Heart left ventricle (tissue), 16 donors: ENCODE measurements at regions not wholly inside any gene's neighbourhood (a gene's known extent, or its start where the extent isn't known, plus 50 kb on each side); places are given as distances from the start of the nearest gene placed in this dataset.

Source experiments
- ATAC-seq, 4 donors: fragments of 200-7000 bp; cut with Tn5 transposase; one replicate each; pipeline ENCODE4 v1.9.1; 2020 to 2022; ENCODE audit warnings: moderate library complexity in 4 of 4, mild to moderate bottlenecking in 3 of 4, moderate number of reproducible peaks in 1 of 4
- DNase-seq, 5 donors: peaks; one replicate each; pipeline ENCODE4 v3.0.0-alpha.2; 2020
- H3K27ac ChIP-seq, 12 donors: fragments of 200-600 bp; sonication (generic) in 4 of 12; one replicate each; pipeline versions ENCODE4 v1.5.0 to v1.8.0; 2016 to 2022; ENCODE audit warnings: mild to moderate bottlenecking in 2 of 12
- H3K27me3 ChIP-seq, 9 donors: fragments of 200-600 bp; sonication (generic) in 2 of 9; one replicate each; pipeline versions ENCODE4 v1.5.1 to v1.8.0; 2016 to 2022; ENCODE audit warnings: mild to moderate bottlenecking in 3 of 9
- H3K36me3 ChIP-seq, 9 donors: fragments of 200-600 bp; sonication (generic) in 2 of 9; one replicate each; pipeline versions ENCODE4 v1.5.0 to v1.8.0; 2018 to 2022; ENCODE audit warnings: mild to moderate bottlenecking in 2 of 9
- H3K4me1 ChIP-seq, 12 donors: fragments of 200-600 bp; sonication (generic) in 4 of 12; one replicate each; pipeline versions ENCODE4 v1.5.0 to v1.8.0; 2016 to 2022; ENCODE audit warnings: mild to moderate bottlenecking in 3 of 12
- H3K4me3 ChIP-seq, 12 donors: fragments of 200-600 bp; sonication (generic) in 4 of 12; one replicate each; pipeline versions ENCODE4 v1.5.0 to v1.8.0; 2017 to 2022; ENCODE audit warnings: mild to moderate bottlenecking in 9 of 12, moderate library complexity in 4 of 12
- H3K9me3 ChIP-seq, 12 donors: fragments of 200-600 bp; sonication (generic) in 4 of 12; one replicate each; pipeline versions ENCODE4 v1.5.0 to v1.8.0; 2016 to 2022; ENCODE audit warnings: mild to moderate bottlenecking in 1 of 12
- POLR2A ChIP-seq, 2 donors: fragments of 450-650 bp; IDR thresholded peaks; one replicate each; pipeline ENCODE4 v1.6.1; 2017; ENCODE audit warnings: antibody characterized with exemption in 2 of 2, mild to moderate bottlenecking in 2 of 2, moderate library complexity in 2 of 2
- WGBS, 4 donors: extraction: QIAGEN DNeasy Blood & Tissue Kit in 2 of 4; methylation state at CpG; one replicate each; pipeline versions ENCODE4 v1.1.5 to v1.1.7; 2013 to 2018; 5-methylcytosine and 5-hydroxymethylcytosine counted together
- intact Hi-C, 10 donors: fragments of 100-400 bp; cut with DNase I; formaldehyde crosslinking; loops; one replicate each; pipeline versions ENCODE4 v1.11.1 to v1.14.2; 2022
- TF ChIP-seq, protein P1 (sequence below), 12 donors: fragments of 200-600 bp; sonication (generic) in 4 of 12; IDR thresholded peaks; one replicate each; pipeline versions ENCODE4 v1.5.0 to v1.8.0; 2018 to 2022; ENCODE audit warnings: antibody characterized with exemption in 12 of 12, mild to moderate bottlenecking in 5 of 12
- donor health status: ischemic (EF 13 %, LVEDD 7.1; RV severe dilation, severe dysfunction).
- donor health status: healthy with polysubstance abuse.
- donor health status: DM: no; HTN: yes; CAD: no.
- donor health status: DM: no; HTN: no; CAD: no.
- donor health status: ischemic (EF 25% LVEDD 6.9; RV normal size, moderate dysfunction).
- donor health status: ischemic (EF 25% LVEDD 5.7; RV mildly dilated, moderate dysfunction).
- donor health status: healthy.
- donor health status: DM: yes; HTN: yes; CAD: no.
- donor health status: ischemic (EF 35%, LVEDD 5.7; RV mildly dilated, moderate dysfunction).
- donor health status: nonischemic (EF 11% LVEDD 7.7; RV severe dilation, severe dysfunction).
- donor health status: DM: yes; HTN: yes; CAD: no.
- donor health status: PGD.
- donor health status: ischemic (EF 29% LVEDD 5.4; RV normal size, mild dysfunction).
- donor health status: nonischemic (EF 23%, LVEDD 6.1; RV moderate dilation, normal function).

DNA sequence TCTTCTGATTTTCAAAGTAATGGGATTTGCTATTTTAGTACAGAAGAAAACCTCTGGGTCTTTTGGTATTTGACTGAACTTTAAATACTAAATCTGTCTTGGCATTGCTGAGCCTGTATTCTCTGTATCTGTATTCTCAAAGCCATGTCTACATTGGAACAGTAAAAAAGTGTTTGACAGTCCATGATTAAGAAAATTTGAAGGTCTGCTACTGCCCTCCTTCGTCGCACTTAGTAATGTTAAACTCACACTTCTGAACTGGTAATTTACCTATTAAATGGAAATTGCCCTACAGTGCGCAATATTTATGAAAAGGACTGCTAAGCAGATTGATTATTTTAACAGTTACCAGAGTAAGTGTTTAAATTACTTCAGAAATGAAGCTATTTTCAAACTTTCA lies 165.7 kb upstream of the SMC2 start:
- Histone ChIP-seq H3K4me3 (no peak overlapping the region), H3K27ac (no peak overlapping the region), H3K36me3 (no peaks in the 10 kb centered on the region), H3K27me3 (no peaks in the 10 kb centered on the region), H3K9me3 (no peaks in the 10 kb centered on the region), H3K4me1 (no peaks in the 10 kb centered on the region)
- WGBS, 4 donors, result 67 to 74% (median 70%) methylated on average over 3 of the region's 3 CpGs
- TF ChIP-seq POLR2A (IDR thresholded peaks at IDR 0.05), result no peak
- TF ChIP-seq, protein P1, sequence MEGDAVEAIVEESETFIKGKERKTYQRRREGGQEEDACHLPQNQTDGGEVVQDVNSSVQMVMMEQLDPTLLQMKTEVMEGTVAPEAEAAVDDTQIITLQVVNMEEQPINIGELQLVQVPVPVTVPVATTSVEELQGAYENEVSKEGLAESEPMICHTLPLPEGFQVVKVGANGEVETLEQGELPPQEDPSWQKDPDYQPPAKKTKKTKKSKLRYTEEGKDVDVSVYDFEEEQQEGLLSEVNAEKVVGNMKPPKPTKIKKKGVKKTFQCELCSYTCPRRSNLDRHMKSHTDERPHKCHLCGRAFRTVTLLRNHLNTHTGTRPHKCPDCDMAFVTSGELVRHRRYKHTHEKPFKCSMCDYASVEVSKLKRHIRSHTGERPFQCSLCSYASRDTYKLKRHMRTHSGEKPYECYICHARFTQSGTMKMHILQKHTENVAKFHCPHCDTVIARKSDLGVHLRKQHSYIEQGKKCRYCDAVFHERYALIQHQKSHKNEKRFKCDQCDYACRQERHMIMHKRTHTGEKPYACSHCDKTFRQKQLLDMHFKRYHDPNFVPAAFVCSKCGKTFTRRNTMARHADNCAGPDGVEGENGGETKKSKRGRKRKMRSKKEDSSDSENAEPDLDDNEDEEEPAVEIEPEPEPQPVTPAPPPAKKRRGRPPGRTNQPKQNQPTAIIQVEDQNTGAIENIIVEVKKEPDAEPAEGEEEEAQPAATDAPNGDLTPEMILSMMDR (IDR thresholded peaks at IDR 0.05), result no peak
- DNase-seq, result no peak
- ATAC-seq, result no peak
- intact Hi-C loops, result no loop called here

DNA sequence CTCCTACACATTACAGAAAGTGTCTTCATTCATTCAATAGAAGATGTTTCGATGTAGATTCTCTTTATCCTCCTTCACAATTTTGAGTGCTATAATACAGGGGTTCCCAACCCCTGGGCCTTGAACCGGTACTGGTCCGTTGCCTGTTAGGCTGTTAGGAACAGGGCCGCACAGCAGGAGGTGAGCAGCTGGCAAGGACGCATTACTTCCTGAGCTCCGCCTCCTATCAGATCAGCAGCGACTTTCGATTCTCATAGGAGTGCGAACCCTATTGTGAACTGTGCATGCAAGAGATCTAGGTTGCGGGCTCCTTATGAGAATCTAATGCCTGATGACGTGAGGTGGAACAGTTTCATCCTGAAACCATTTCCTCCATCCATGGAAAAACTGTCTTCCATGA lies 153.0 kb upstream of the SMC2 start:
- ATAC-seq, result no peak
- H3K4me1 ChIP-seq, result no peaks in the 10 kb centered on the region
- WGBS, 4 donors, result 78 to 82% (median 80%) methylated on average over 11 of the region's 11 CpGs

DNA sequence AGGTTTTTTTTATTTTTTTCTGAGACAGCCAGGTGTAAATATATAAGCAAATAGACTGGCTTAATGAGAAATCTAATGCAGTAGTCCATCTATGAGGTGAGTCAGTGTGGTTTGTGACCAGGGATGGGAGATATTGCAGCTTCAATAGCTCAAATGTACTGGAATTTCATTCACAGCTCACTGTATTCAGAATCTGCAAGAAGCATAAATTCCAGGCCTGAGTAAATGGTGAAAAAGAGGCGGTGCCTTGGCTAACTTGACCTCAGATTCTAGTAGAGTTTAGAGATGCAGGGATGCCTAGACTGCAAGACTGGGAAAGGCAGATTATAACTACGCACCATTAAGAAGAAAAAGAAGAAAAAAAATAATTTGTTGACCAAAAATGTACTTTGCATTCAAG lies 151.9 kb upstream of the SMC2 start:
- H3K4me1 ChIP-seq, result no peaks in the 10 kb centered on the region
- no peak overlapping the region for H3K27ac ChIP-seq
- H3K4me3 ChIP-seq, result no peak overlapping the region
- no peaks in the 10 kb centered on the region for H3K27me3 ChIP-seq
- intact Hi-C loops, result no loop called here
- no peaks in the 10 kb centered on the region for H3K36me3 ChIP-seq
- H3K9me3 ChIP-seq, result no peaks in the 10 kb centered on the region
- ATAC-seq (no peak), DNase-seq (no peak)
- TF ChIP-seq POLR2A (IDR thresholded peaks at IDR 0.05), result no peak
- TF ChIP-seq, protein P1 (IDR thresholded peaks at IDR 0.05), result no peak
- WGBS, 4 donors, result 84 to 88% (median 85%) methylated on average over 2 of the region's 2 CpGs

More for the DNA sequence above, 153.0 kb upstream of the SMC2 start:
- Histone ChIP-seq H3K9me3 (no peaks in the 10 kb centered on the region), H3K4me3 (no peak overlapping the region), H3K36me3 (no peaks in the 10 kb centered on the region), H3K27me3 (no peaks in the 10 kb centered on the region), H3K27ac (no peak overlapping the region)
- TF ChIP-seq, protein P1 (IDR thresholded peaks at IDR 0.05), result no peak
- TF ChIP-seq POLR2A (IDR thresholded peaks at IDR 0.05), result no peak
- DNase-seq, result no peak
- intact Hi-C loops, result no loop called here

DNA sequence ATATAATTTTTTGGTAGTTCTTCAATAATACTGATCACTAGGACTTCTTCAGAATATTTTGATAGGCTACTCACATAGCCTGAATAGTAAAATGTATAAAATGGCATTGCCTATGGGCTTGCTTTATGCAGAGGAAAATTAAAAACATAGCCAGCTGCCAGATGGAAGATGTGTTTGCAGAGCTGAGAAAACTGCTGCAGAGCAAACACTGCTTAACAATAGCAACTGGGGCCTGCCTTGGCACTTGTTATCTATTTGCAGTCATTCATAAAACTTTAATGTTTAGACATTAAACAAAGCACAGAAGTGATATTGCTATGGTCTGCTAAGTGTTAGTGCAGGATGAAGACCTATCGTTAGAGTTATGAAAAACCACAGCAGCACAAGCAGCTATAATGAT lies 151.5 kb upstream of the SMC2 start:
- no peaks in the 10 kb centered on the region for H3K9me3 ChIP-seq
- intact Hi-C loops, result no loop called here
- no peak for ATAC-seq

More for the DNA sequence above, 151.5 kb upstream of the SMC2 start:
- 77 to 88% (median 85%) methylated on average over 1 of the region's 1 CpG for WGBS, 4 donors
- no peaks in the 10 kb centered on the region for H3K27me3 ChIP-seq
- TF ChIP-seq, protein P1 (IDR thresholded peaks at IDR 0.05), result no peak
- TF ChIP-seq POLR2A (IDR thresholded peaks at IDR 0.05), result no peak
- DNase-seq, result no peak
- no peaks in the 10 kb centered on the region for H3K36me3 ChIP-seq
- H3K27ac ChIP-seq, result no peak overlapping the region
- no peaks in the 10 kb centered on the region for H3K4me1 ChIP-seq
- H3K4me3 ChIP-seq, result no peak overlapping the region
